CD14-positive monocyte (primary cell): ENCODE measurements at regions not wholly inside any gene's neighbourhood (a gene's known extent, or its start where the extent isn't known, plus 50 kb on each side); places are given as distances from the start of the nearest gene placed in this dataset.

Experiments used
- DNase-seq, 3 donors: peaks; one replicate each; pipeline ENCODE4 v3.0.0-alpha.2; 2011 to 2022
- H2AFZ ChIP-seq: 2 replicates; pipeline ENCODE4 v1.6.0; 2012; ENCODE audit warnings: mild to moderate bottlenecking, low read depth, low read length, inconsistent platforms; ENCODE audit not compliant: insufficient read depth, poor library complexity, severe bottlenecking
- H3K27ac ChIP-seq, 2 donors: 1 replicate in 1 of 2; 2 replicates in 1 of 2; pipeline ENCODE4 v1.5.1; 2012 to 2013; ENCODE audit warnings: low read length in 2 of 2, control low read depth in 1 of 2, inconsistent platforms in 1 of 2, low read depth in 1 of 2, mild to moderate bottlenecking in 1 of 2
- H3K27me3 ChIP-seq, 2 donors: one replicate each; pipeline versions ENCODE4 v1.6.0 to v1.6.1; 2011 to 2013; ENCODE audit warnings: low read length in 2 of 2; ENCODE audit not compliant: control insufficient read depth in 2 of 2, insufficient read depth in 2 of 2
- H3K36me3 ChIP-seq, 2 donors: replicated peaks in 1 of 2; 1 replicate in 1 of 2; 2 replicates in 1 of 2; pipeline versions ENCODE4 v1.5.1 to v1.6.1; 2012 to 2013; ENCODE audit warnings: low read length in 2 of 2, control low read depth in 1 of 2, inconsistent platforms in 1 of 2, mild to moderate bottlenecking in 1 of 2; ENCODE audit not compliant: insufficient read depth in 2 of 2, control insufficient read depth in 1 of 2
- H3K4me1 ChIP-seq, 2 donors: 1 replicate in 1 of 2; 2 replicates in 1 of 2; pipeline versions ENCODE4 v1.5.1 to v1.6.1; 2012 to 2013; ENCODE audit warnings: low read length in 2 of 2, control low read depth in 1 of 2, inconsistent platforms in 1 of 2, mild to moderate bottlenecking in 1 of 2, moderate library complexity in 1 of 2; ENCODE audit not compliant: insufficient read depth in 2 of 2, control insufficient read depth in 1 of 2
- H3K4me2 ChIP-seq: replicated peaks from 2 replicates; pipeline ENCODE3; 2012; ENCODE audit warnings: low read length, moderate library complexity, mild to moderate bottlenecking; ENCODE audit not compliant: poor library complexity, severe bottlenecking; ENCODE audit errors: extremely low read depth
- H3K4me3 ChIP-seq, 3 experiments: fragments of 200-600 bp in 1 of 3; sonication (generic) in 1 of 3; replicated peaks in 1 of 3; 1 replicate in 2 of 3; 2 replicates in 1 of 3; pipeline ENCODE4 v1.5.1; 2011 to 2013; ENCODE audit warnings: low read length in 3 of 3, mild to moderate bottlenecking in 3 of 3, control low read depth in 2 of 3, low read depth in 2 of 3, inconsistent platforms in 1 of 3, moderate library complexity in 1 of 3
- H3K79me2 ChIP-seq: 2 replicates; pipeline ENCODE4 v1.6.0; 2012; ENCODE audit warnings: mild to moderate bottlenecking, control low read depth, inconsistent platforms, low read length, moderate library complexity; ENCODE audit not compliant: insufficient read depth
- H3K9ac ChIP-seq: 2 replicates; pipeline ENCODE4 v1.6.0; 2017; ENCODE audit warnings: low read length, mild to moderate bottlenecking; ENCODE audit not compliant: insufficient read depth, poor library complexity, severe bottlenecking
- H3K9me3 ChIP-seq, 2 donors: replicated peaks in 1 of 2; 1 replicate in 1 of 2; 2 replicates in 1 of 2; pipeline versions ENCODE4 v1.5.1 to v1.6.1; 2012 to 2013; ENCODE audit warnings: low read length in 2 of 2, control low read depth in 1 of 2; ENCODE audit not compliant: control insufficient read depth in 1 of 2, insufficient read depth in 1 of 2
- H4K20me1 ChIP-seq: 2 replicates; pipeline ENCODE4 v1.6.0; 2012; ENCODE audit warnings: mild to moderate bottlenecking, low read length, control low read depth, moderate library complexity; ENCODE audit not compliant: insufficient read depth
- H3K27ac Mint-ChIP-seq, 7 donors: one replicate each; pipeline ENCODE4 v1.8.0; 2020; ENCODE audit warnings: mild to moderate bottlenecking in 7 of 7, mixed read lengths in 7 of 7, moderate library complexity in 6 of 7, inconsistent platforms in 2 of 7
- H3K27me3 Mint-ChIP-seq, 3 donors: one replicate each; pipeline ENCODE4 v1.8.0; 2021 to 2022; ENCODE audit warnings: low read depth in 3 of 3, mild to moderate bottlenecking in 3 of 3, mixed read lengths in 3 of 3, moderate library complexity in 3 of 3, inconsistent platforms in 1 of 3
- H3K36me3 Mint-ChIP-seq, 2 donors: one replicate each; pipeline ENCODE4 v1.8.0; 2020; ENCODE audit warnings: mixed read lengths in 2 of 2, inconsistent platforms in 1 of 2, mild to moderate bottlenecking in 1 of 2
- H3K4me1 Mint-ChIP-seq: one replicate; pipeline ENCODE4 v1.8.0; 2020; ENCODE audit warnings: mild to moderate bottlenecking, mixed read lengths
- H3K4me3 Mint-ChIP-seq, 2 donors: one replicate each; pipeline ENCODE4 v1.8.0; 2020; ENCODE audit warnings: mild to moderate bottlenecking in 2 of 2, mixed read lengths in 2 of 2, moderate library complexity in 1 of 2
- H3K9me3 Mint-ChIP-seq, 7 donors: one replicate each; pipeline ENCODE4 v1.8.0; 2020 to 2022; ENCODE audit warnings: mixed read lengths in 7 of 7, mild to moderate bottlenecking in 6 of 7, moderate library complexity in 6 of 7, inconsistent platforms in 2 of 7
- CTCF ChIP-seq: fragments of 200-600 bp; IDR thresholded peaks from one replicate; pipeline ENCODE4 v1.8.0; 2022; ENCODE audit warnings: antibody characterized with exemption, mild to moderate bottlenecking
- WGBS: methylation state at CpG from one replicate; pipeline ENCODE4 v1.1.5; 2013; ENCODE audit warnings: missing lambda C conversion rate; ENCODE audit not compliant: insufficient coverage; 5-methylcytosine and 5-hydroxymethylcytosine counted together
- intact Hi-C, 2 donors: fragments of 100-400 bp; cut with micrococcal nuclease; formaldehyde crosslinking; loops; one replicate each; pipeline versions ENCODE4 v1.15.0 to v1.15.1; 2023

GRCh38 chrX:150184491-150184890, 178.6 kb upstream of the MAMLD1 start:
- Histone ChIP-seq H4K20me1 (no peaks in the 10 kb centered on the region), H3K4me2 (no peak overlapping the region), H3K27ac (no peak overlapping the region), H3K9ac (no peak overlapping the region), H3K79me2 (no peaks in the 10 kb centered on the region), H3K4me3 (no peak overlapping the region), H2AFZ (no peak overlapping the region), H3K4me1 (no peaks in the 10 kb centered on the region), H3K36me3 (no peaks in the 10 kb centered on the region), H3K9me3 (no peaks in the 10 kb centered on the region), H3K27me3 (no peaks in the 10 kb centered on the region)
- no CpG with 5 or more reads among the region's 3 CpGs for WGBS
- Mint-ChIP-seq H3K4me3 (no peak overlapping the region), H3K27me3 (peaks cover 0 to 13% (median 4%) of the 10 kb centered on the region in 3 donors), H3K36me3 (no peaks in the 10 kb centered on the region), H3K4me1 (no peaks in the 10 kb centered on the region), H3K9me3 (peaks cover 0 to 3% (median 0%) of the 10 kb centered on the region in 7 donors), H3K27ac (no peak overlapping the region)
- DNase-seq = no peak
- intact Hi-C loops = no loop called here
- TF ChIP-seq CTCF = no peak

GRCh38 chrX:150185766-150186165, 177.4 kb upstream of the MAMLD1 start:
- H3K4me1 Mint-ChIP-seq = no peaks in the 10 kb centered on the region
- H3K36me3 Mint-ChIP-seq = no peaks in the 10 kb centered on the region
- H3K27ac Mint-ChIP-seq = no peak overlapping the region
- TF ChIP-seq CTCF = no peak
- Histone ChIP-seq H4K20me1 (no peaks in the 10 kb centered on the region), H3K79me2 (no peaks in the 10 kb centered on the region), H3K4me1 (no peaks in the 10 kb centered on the region), H3K36me3 (no peaks in the 10 kb centered on the region), H3K4me2 (no peak overlapping the region), H3K4me3 (no peak overlapping the region), H3K27me3 (no peaks in the 10 kb centered on the region), H3K27ac (no peak overlapping the region), H3K9ac (no peak overlapping the region), H3K9me3 (no peaks in the 10 kb centered on the region), H2AFZ (no peak overlapping the region)
- 100% methylated on average over 3 of the region's 5 CpGs for WGBS
- H3K9me3 Mint-ChIP-seq = peaks cover 0 to 2% (median 0%) of the 10 kb centered on the region in 7 donors
- no peak overlapping the region for H3K4me3 Mint-ChIP-seq
- peaks cover 0 to 13% (median 4%) of the 10 kb centered on the region in 3 donors for H3K27me3 Mint-ChIP-seq
- intact Hi-C loops = no loop called here
- DNase-seq = no peak
